GM23248 (cell line): ENCODE measurements at regions not wholly inside any gene's neighbourhood (a gene's known extent, or its start where the extent isn't known, plus 50 kb on each side); places are given as distances from the start of the nearest gene placed in this dataset.

Experiments used
- DNase-seq: peaks from one replicate; pipeline ENCODE4 v3.0.0-alpha.2; 2015
- H2AFZ ChIP-seq: fragments of 200-600 bp; sonication (generic); 2 replicates; pipeline ENCODE4 v1.6.1; 2016; ENCODE audit warnings: antibody characterized with exemption
- H3F3A ChIP-seq: fragments of 200-600 bp; sonication (generic); 2 replicates; pipeline ENCODE4 v1.6.1; 2016; ENCODE audit warnings: mild to moderate bottlenecking, antibody characterized with exemption, mixed run types; ENCODE audit not compliant: insufficient read depth
- H3K27ac ChIP-seq: fragments of 200-600 bp; sonication (generic); 2 replicates; pipeline ENCODE4 v1.5.1; 2016; ENCODE audit warnings: mild to moderate bottlenecking
- H3K27me3 ChIP-seq: fragments of 200-600 bp; sonication (generic); replicated peaks from 2 replicates; pipeline ENCODE4 v1.6.1; 2016; ENCODE audit warnings: mild to moderate bottlenecking; ENCODE audit not compliant: insufficient read depth
- H3K36me3 ChIP-seq: fragments of 200-600 bp; sonication (generic); 2 replicates; pipeline ENCODE4 v1.6.1; 2016; ENCODE audit warnings: low read depth, mild to moderate bottlenecking
- H3K4me1 ChIP-seq: fragments of 200-600 bp; sonication (generic); 2 replicates; pipeline ENCODE4 v1.6.1; 2016; ENCODE audit warnings: mild to moderate bottlenecking; ENCODE audit not compliant: insufficient read depth
- H3K4me2 ChIP-seq: fragments of 200-600 bp; sonication (generic); one replicate; pipeline ENCODE4 v1.6.1; 2016; ENCODE audit warnings: mild to moderate bottlenecking; ENCODE audit not compliant: unreplicated experiment
- H3K4me3 ChIP-seq: fragments of 200-600 bp; sonication (generic); 2 replicates; pipeline ENCODE4 v1.5.1; 2016; ENCODE audit warnings: mild to moderate bottlenecking
- H3K79me2 ChIP-seq: fragments of 200-600 bp; sonication (generic); 2 replicates; pipeline ENCODE4 v1.6.1; 2016; ENCODE audit warnings: mild to moderate bottlenecking; ENCODE audit not compliant: insufficient read depth
- H3K9ac ChIP-seq: fragments of 200-600 bp; sonication (generic); 2 replicates; pipeline ENCODE4 v1.6.1; 2016; ENCODE audit warnings: mild to moderate bottlenecking
- H3K9me2 ChIP-seq: fragments of 200-600 bp; sonication (generic); 2 replicates; pipeline ENCODE4 v1.6.1; 2016; ENCODE audit warnings: mixed run types, mild to moderate bottlenecking, moderate library complexity; ENCODE audit not compliant: insufficient read depth
- H3K9me3 ChIP-seq: fragments of 200-600 bp; sonication (generic); one replicate; pipeline ENCODE4 v1.6.1; 2017; ENCODE audit warnings: low read depth
- H4K20me1 ChIP-seq: fragments of 200-600 bp; sonication (generic); 2 replicates; pipeline ENCODE4 v1.6.0; 2016; ENCODE audit not compliant: insufficient read depth
- EZH2 ChIP-seq: fragments of 200-600 bp; sonication (generic); IDR thresholded peaks from 2 replicates; pipeline ENCODE4 v1.6.1; 2018; ENCODE audit warnings: antibody characterized with exemption, mild to moderate bottlenecking; ENCODE audit not compliant: insufficient read depth, poor library complexity, severe bottlenecking
- EZH2phosphoT487 ChIP-seq: fragments of 200-600 bp; sonication (generic); IDR thresholded peaks from 2 replicates; pipeline ENCODE4 v1.6.1; 2018; ENCODE audit warnings: antibody characterized with exemption, moderate library complexity, mild to moderate bottlenecking, low read depth; ENCODE audit not compliant: insufficient read depth
- WGBS, 2 experiments: methylation state at CpG; one replicate each; pipeline ENCODE4 v1.1.6; 2015 to 2017; ENCODE audit warnings: low lambda C conversion rate in 2 of 2, low coverage in 1 of 2; ENCODE audit errors: missing lambda C conversion rate in 2 of 2; 5-methylcytosine and 5-hydroxymethylcytosine counted together
- in situ Hi-C: fragments of 300-500 bp; cut with MboI; formaldehyde crosslinking; loops from 2 replicates; pipeline ENCODE4 v1.15.0; 2020

GRCh38 chr7:42794673-42795072 lies 117.2 kb downstream of the C7orf25 start:
- in situ Hi-C loops, result no loop called here
- Histone ChIP-seq H3K4me2 (no peak overlapping the region), H3F3A (no peaks in the 10 kb centered on the region), H3K27me3 (0 out of 2 replicates have a peak, but pooled peaks cover 7% of the 10 kb centered on the region), H3K9me2 (no peaks in the 10 kb centered on the region), H3K4me1 (no peaks in the 10 kb centered on the region), H3K36me3 (no peaks in the 10 kb centered on the region), H2AFZ (no peak overlapping the region), H3K4me3 (no peak overlapping the region), H3K27ac (no peak overlapping the region), H4K20me1 (no peaks in the 10 kb centered on the region), H3K9ac (no peak overlapping the region), H3K79me2 (no peaks in the 10 kb centered on the region), H3K9me3 (no peaks in the 10 kb centered on the region)
- 89 to 93% methylated on average over 19 of the region's 19 CpGs for WGBS, 2 experiments
- DNase-seq, result no peak
- TF ChIP-seq EZH2phosphoT487 (no peak), EZH2 (no peak)

GRCh38 chr7:42792841-42793240 lies 119.0 kb downstream of the C7orf25 start:
- Histone ChIP-seq H3K9me3 (no peaks in the 10 kb centered on the region), H2AFZ (no peak overlapping the region), H3K4me2 (no peak overlapping the region), H3K4me3 (no peak overlapping the region), H3K36me3 (no peaks in the 10 kb centered on the region), H3K9ac (no peak overlapping the region), H4K20me1 (no peaks in the 10 kb centered on the region), H3K9me2 (no peaks in the 10 kb centered on the region), H3K79me2 (no peaks in the 10 kb centered on the region), H3K27ac (no peak overlapping the region), H3K27me3 (0 out of 2 replicates have a peak, but pooled peaks cover 7% of the 10 kb centered on the region), H3F3A (no peaks in the 10 kb centered on the region), H3K4me1 (no peaks in the 10 kb centered on the region)
- TF ChIP-seq EZH2phosphoT487 (no peak), EZH2 (no peak)
- no peak for DNase-seq
- in situ Hi-C loops, result no loop called here
- 62 to 71% methylated on average over 3 of the region's 3 CpGs for WGBS, 2 experiments

DNA sequence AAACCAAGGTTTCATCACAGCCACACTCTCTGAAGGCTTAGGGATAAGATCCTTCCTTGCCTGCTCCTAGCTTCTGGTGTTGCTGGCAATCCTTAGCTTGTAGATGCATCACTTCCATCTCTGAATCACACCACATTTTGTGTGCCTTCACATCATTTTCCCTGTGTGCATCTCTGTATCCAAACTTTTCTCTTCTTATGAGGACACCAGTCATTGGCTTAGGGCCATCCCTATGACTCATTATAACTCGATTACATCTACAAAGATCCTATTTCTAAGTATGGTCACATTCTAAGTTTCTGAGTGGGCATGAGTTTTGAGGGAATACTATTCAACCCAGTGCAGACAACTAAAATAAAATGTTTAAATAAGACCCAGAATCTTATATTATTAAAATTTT lies 121.7 kb downstream of the C7orf25 start:
- DNase-seq, result peak; percentile 31
- no peaks in the 10 kb centered on the region for H3K79me2 ChIP-seq
- WGBS, 2 experiments, result 4 to 7% methylated on average over 1 of the region's 1 CpG
- no peak overlapping the region for H3K9ac ChIP-seq
- H3K27me3 ChIP-seq, result peaks cover 14% of the 10 kb centered on the region; the same call in 1 of the 2 replicates
- H3K4me3 ChIP-seq, result no peak overlapping the region
- no peaks in the 10 kb centered on the region for H3K4me1 ChIP-seq
- H4K20me1 ChIP-seq, result no peaks in the 10 kb centered on the region
- H2AFZ ChIP-seq, result no peak overlapping the region
- TF ChIP-seq EZH2phosphoT487 (no peak), EZH2 (no peak)
- H3F3A ChIP-seq, result no peaks in the 10 kb centered on the region
- in situ Hi-C loops, result no loop called here
- H3K4me2 ChIP-seq, result no peak overlapping the region
- no peaks in the 10 kb centered on the region for H3K9me3 ChIP-seq
- H3K36me3 ChIP-seq, result no peaks in the 10 kb centered on the region
- H3K9me2 ChIP-seq, result no peaks in the 10 kb centered on the region
- H3K27ac ChIP-seq, result no peak overlapping the region

DNA sequence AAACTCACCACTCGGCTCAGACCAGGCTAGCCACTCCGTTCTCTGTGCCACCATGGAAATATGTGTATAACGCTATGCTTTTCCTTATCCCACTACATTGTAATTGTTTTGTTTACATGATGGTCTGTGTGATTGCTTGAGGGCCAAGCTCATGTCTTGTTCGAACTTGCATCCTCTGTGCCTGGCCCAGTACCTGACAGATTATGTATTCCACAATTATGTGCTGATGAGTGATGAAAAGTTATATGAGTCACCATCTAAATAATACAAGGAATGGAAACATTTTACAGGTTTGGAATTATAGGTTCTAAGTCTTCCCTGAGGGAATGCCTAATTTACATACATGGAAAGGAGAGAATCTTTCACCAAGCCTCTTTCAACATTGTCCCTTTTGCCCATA lies 137.4 kb downstream of the C7orf25 start:
- no peaks in the 10 kb centered on the region; the same call in 1 of the 2 replicates for H3K27me3 ChIP-seq
- H3K27ac ChIP-seq, result no peak overlapping the region
- peaks cover 15% of the 10 kb centered on the region for H3K4me1 ChIP-seq
- H3K36me3 ChIP-seq, result no peaks in the 10 kb centered on the region
- H3K79me2 ChIP-seq, result no peaks in the 10 kb centered on the region
- DNase-seq, result no peak
- no peaks in the 10 kb centered on the region for H3K9me2 ChIP-seq
- no peak overlapping the region for H3K9ac ChIP-seq
- H3K4me3 ChIP-seq, result no peak overlapping the region
- no peak overlapping the region for H2AFZ ChIP-seq
- 91 to 98% methylated on average over 4 of the region's 4 CpGs for WGBS, 2 experiments
- H4K20me1 ChIP-seq, result no peaks in the 10 kb centered on the region
- no peak overlapping the region for H3K4me2 ChIP-seq
- no peak for TF ChIP-seq EZH2phosphoT487
- no peak for TF ChIP-seq EZH2
- 0 out of 2 replicates have a peak, but pooled peaks cover 5% of the 10 kb centered on the region for H3F3A ChIP-seq
- in situ Hi-C loops, result no loop called here
- H3K9me3 ChIP-seq, result no peaks in the 10 kb centered on the region

DNA sequence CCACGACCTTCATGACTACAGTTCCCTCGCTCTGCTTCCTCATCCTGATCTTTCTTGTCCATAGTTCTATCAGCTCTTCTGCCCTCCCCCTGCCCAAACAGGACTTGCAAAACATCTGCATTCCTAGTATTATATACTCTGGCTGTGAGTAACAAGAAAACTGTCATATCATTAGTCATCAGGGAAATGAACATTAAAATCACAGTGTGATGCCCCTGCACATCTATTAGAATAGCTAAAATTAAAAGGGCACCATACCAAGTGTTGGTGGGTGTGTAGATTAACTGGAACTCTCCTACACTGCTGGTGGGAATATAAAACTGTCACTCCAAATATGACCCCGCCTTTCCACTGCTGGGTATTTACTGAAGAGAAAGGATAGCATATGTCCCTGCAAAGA lies 141.8 kb downstream of the C7orf25 start:
- Histone ChIP-seq H3K4me2 (no peak overlapping the region), H3K27me3 (no peaks in the 10 kb centered on the region; the same call in 1 of the 2 replicates), H3K36me3 (no peaks in the 10 kb centered on the region), H4K20me1 (no peaks in the 10 kb centered on the region), H3F3A (0 out of 2 replicates have a peak, but pooled peaks cover 5% of the 10 kb centered on the region), H3K4me3 (no peak overlapping the region), H3K9ac (no peak overlapping the region), H3K4me1 (peaks cover 15% of the 10 kb centered on the region), H3K79me2 (no peaks in the 10 kb centered on the region), H2AFZ (no peak overlapping the region), H3K27ac (no peak overlapping the region), H3K9me2 (no peaks in the 10 kb centered on the region), H3K9me3 (no peaks in the 10 kb centered on the region)
- in situ Hi-C loops, result no loop called here
- peak; percentile 64 for DNase-seq
- TF ChIP-seq EZH2phosphoT487 (no peak), EZH2 (no peak)
- WGBS, 2 experiments, result 71 to 75% methylated on average over 3 of the region's 3 CpGs
